ENCODE measurements at regions not wholly inside any gene's neighbourhood (a gene's known extent, or its start where the extent isn't known, plus 50 kb on each side); places are given as distances from the start of the nearest gene placed in this dataset.

GRCh38 chr6:139687055-139687454 is 312.6 kb upstream of the CITED2 start:
- TF ChIP-seq, protein P1, sequence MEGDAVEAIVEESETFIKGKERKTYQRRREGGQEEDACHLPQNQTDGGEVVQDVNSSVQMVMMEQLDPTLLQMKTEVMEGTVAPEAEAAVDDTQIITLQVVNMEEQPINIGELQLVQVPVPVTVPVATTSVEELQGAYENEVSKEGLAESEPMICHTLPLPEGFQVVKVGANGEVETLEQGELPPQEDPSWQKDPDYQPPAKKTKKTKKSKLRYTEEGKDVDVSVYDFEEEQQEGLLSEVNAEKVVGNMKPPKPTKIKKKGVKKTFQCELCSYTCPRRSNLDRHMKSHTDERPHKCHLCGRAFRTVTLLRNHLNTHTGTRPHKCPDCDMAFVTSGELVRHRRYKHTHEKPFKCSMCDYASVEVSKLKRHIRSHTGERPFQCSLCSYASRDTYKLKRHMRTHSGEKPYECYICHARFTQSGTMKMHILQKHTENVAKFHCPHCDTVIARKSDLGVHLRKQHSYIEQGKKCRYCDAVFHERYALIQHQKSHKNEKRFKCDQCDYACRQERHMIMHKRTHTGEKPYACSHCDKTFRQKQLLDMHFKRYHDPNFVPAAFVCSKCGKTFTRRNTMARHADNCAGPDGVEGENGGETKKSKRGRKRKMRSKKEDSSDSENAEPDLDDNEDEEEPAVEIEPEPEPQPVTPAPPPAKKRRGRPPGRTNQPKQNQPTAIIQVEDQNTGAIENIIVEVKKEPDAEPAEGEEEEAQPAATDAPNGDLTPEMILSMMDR (IDR thresholded peaks at IDR 0.05) = no peak
- no peak for TF ChIP-seq POLR2A (IDR thresholded peaks at IDR 0.05)

Measured in Peyer's patch (tissue), 4 donors.